Esophagus muscularis mucosa (tissue), 4 donors: ENCODE measurements at regions not wholly inside any gene's neighbourhood (a gene's known extent, or its start where the extent isn't known, plus 50 kb on each side); places are given as distances from the start of the nearest gene placed in this dataset.

Source experiments
- DNase-seq: peaks from one replicate; pipeline ENCODE4 v3.0.0-alpha.2; 2017; ENCODE audit errors: extremely low spot score
- H3K27ac ChIP-seq, 4 donors: fragments of 200-600 bp; sonication (generic); replicated peaks in 1 of 4; 1 replicate in 3 of 4; 2 replicates in 1 of 4; pipeline ENCODE4 v1.5.1; 2016 to 2019; ENCODE audit warnings: mild to moderate bottlenecking in 1 of 4
- H3K27me3 ChIP-seq, 4 donors: fragments of 200-600 bp; sonication (generic); one replicate each; pipeline versions ENCODE4 v1.5.1 to v1.6.0; 2016 to 2019
- H3K36me3 ChIP-seq, 4 donors: fragments of 200-600 bp; sonication (generic); one replicate each; pipeline ENCODE4 v1.5.1; 2016 to 2019
- H3K4me1 ChIP-seq, 4 donors: fragments of 200-600 bp; sonication (generic); one replicate each; pipeline ENCODE4 v1.5.1; 2016 to 2019
- H3K4me3 ChIP-seq, 4 donors: fragments of 200-600 bp; sonication (generic); 1 replicate in 2 of 4; 2 replicates in 2 of 4; pipeline ENCODE4 v1.5.1; 2016 to 2019; ENCODE audit warnings: mild to moderate bottlenecking in 4 of 4, moderate library complexity in 1 of 4
- H3K9me3 ChIP-seq, 4 donors: fragments of 200-600 bp; sonication (generic); 1 replicate in 3 of 4; 2 replicates in 1 of 4; pipeline ENCODE4 v1.5.1; 2016 to 2019
- EP300 ChIP-seq: sonication (generic); formaldehyde crosslinking; IDR thresholded peaks from one replicate; pipeline ENCODE4 v1.6.1; 2017; ENCODE audit warnings: antibody characterized with exemption
- POLR2A ChIP-seq: fragments of 450-650 bp; IDR thresholded peaks from one replicate; pipeline ENCODE4 v1.6.1; 2017; ENCODE audit warnings: antibody characterized with exemption, moderate library complexity, mild to moderate bottlenecking, low read depth
- POLR2AphosphoS5 ChIP-seq, 2 donors: sonication (generic); formaldehyde crosslinking; IDR thresholded peaks; one replicate each; pipeline ENCODE4 v1.6.1; 2017; ENCODE audit warnings: antibody characterized with exemption in 2 of 2
- WGBS: methylation state at CpG from one replicate; pipeline ENCODE4 v1.1.5; 2018; 5-methylcytosine and 5-hydroxymethylcytosine counted together
- intact Hi-C: fragments of 100-400 bp; cut with DNase I; formaldehyde crosslinking; loops from one replicate; pipeline ENCODE4 v1.15.1; 2023
- TF ChIP-seq, protein P1 (sequence below), 3 experiments: fragments of 200-600 bp in 2 of 3; fragments of 450-650 bp in 1 of 3; sonication (generic) in 2 of 3; IDR thresholded peaks; one replicate each; pipeline ENCODE4 v1.5.1; 2017 to 2019; ENCODE audit warnings: antibody characterized with exemption in 3 of 3, mild to moderate bottlenecking in 2 of 3, moderate library complexity in 1 of 3

DNA sequence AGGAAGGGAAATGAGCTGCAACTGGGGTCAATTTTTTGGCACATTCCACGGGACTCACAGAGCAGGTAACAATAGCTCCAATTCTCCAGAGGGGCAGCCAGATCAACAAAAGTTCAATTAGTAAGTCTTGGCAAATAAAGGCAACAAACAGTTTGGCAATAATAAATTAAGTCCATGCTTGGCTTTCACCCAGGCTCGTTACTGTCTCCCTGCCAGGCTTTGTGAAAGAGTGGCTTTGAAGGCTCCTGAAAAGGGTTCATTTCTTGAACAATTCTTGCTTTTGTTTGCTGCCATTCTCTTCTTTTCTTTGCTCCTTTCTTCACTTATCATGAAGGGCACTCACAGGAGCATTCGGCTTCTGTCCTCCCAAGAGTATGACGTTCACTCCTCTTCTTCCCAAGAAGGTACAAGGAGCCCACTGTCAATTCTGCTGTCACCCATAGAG, 123.3 kb downstream of the APIP start:
- peaks cover 0 to 11% (median 2%) of the 10 kb centered on the region in 4 donors for H3K4me1 ChIP-seq
- no peaks in the 10 kb centered on the region for H3K36me3 ChIP-seq
- H3K27me3 ChIP-seq: no peaks in the 10 kb centered on the region
- WGBS: 43% methylated on average over 4 of the region's 4 CpGs
- intact Hi-C loops: no loop called here
- H3K4me3 ChIP-seq: no peak overlapping the region
- no peaks in the 10 kb centered on the region for H3K9me3 ChIP-seq
- no peak for DNase-seq
- H3K27ac ChIP-seq: no peak overlapping the region
- no peak for TF ChIP-seq EP300
- TF ChIP-seq POLR2AphosphoS5 (IDR thresholded peaks at IDR 0.05): no peak
- no peak for TF ChIP-seq POLR2A
- TF ChIP-seq, protein P1, sequence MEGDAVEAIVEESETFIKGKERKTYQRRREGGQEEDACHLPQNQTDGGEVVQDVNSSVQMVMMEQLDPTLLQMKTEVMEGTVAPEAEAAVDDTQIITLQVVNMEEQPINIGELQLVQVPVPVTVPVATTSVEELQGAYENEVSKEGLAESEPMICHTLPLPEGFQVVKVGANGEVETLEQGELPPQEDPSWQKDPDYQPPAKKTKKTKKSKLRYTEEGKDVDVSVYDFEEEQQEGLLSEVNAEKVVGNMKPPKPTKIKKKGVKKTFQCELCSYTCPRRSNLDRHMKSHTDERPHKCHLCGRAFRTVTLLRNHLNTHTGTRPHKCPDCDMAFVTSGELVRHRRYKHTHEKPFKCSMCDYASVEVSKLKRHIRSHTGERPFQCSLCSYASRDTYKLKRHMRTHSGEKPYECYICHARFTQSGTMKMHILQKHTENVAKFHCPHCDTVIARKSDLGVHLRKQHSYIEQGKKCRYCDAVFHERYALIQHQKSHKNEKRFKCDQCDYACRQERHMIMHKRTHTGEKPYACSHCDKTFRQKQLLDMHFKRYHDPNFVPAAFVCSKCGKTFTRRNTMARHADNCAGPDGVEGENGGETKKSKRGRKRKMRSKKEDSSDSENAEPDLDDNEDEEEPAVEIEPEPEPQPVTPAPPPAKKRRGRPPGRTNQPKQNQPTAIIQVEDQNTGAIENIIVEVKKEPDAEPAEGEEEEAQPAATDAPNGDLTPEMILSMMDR (IDR thresholded peaks at IDR 0.05): no peak

DNA sequence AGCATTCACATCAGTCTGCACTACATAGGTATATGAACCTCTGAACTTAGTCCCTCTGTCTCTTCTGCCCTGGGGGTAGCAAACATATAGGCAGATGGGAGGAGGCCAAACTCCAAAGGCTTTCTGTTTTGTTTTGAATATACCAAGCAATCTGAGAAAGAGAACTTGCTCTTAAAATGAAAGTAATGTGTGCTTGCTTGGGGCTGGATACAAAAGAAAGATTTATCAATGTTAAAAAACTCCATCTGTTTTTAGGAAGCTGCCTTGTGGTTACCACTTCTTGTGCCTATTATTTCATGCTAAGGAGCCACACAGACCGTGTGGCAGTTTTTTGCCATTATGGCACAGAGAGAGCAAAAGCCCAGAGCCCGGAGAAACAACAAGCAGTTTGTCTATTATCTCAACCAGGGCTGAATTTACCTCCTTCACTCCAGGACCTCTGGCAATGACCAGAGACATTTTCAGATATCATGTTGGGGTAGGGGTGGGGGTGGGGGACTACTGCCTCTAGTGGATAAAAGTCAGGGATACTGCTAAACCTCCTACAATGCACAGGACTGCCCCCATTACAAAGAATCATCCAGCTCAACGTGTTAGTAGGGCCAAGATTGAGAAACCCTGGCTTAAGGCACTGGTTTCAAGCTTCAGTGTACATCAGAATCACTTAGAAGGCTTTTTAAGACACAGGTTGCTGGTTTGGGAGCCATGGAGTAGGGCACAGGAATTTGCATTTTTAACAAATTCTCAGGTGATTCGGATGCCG, 124.2 kb downstream of the APIP start:
- intact Hi-C loops: no loop called here
- H3K27me3 ChIP-seq: no peaks in the 10 kb centered on the region
- DNase-seq: no peak
- no peaks in the 10 kb centered on the region for H3K9me3 ChIP-seq
- no peak overlapping the region for H3K4me3 ChIP-seq
- H3K36me3 ChIP-seq: no peaks in the 10 kb centered on the region
- peaks cover 0 to 11% (median 2%) of the 10 kb centered on the region in 4 donors for H3K4me1 ChIP-seq
- TF ChIP-seq, protein P1 (IDR thresholded peaks at IDR 0.05): no peak
- TF ChIP-seq EP300 (no peak), POLR2AphosphoS5 (IDR thresholded peaks at IDR 0.05) (no peak), POLR2A (no peak)
- H3K27ac ChIP-seq: no peak overlapping the region
- 78% methylated on average over 5 of the region's 5 CpGs for WGBS

DNA sequence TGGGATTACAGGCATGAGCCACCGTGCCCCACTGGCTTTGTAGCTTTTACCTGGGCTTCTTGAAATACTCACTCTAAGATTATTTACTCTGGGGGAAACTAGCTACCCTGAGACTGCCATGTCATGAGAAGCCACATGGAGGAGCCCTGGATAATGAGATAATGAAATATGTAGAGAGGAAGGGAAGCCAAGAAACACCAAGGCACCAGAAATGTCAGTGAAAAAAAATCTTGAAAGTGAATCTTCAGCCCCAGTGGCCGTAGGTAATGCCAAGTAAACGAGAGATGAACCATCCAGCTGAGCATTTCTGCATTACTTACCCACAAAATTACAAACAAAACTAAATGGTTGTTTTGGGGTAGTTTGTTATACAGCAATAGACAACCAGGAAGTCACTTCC, 125.6 kb downstream of the APIP start:
- Histone ChIP-seq H3K4me3 (no peak overlapping the region), H3K36me3 (no peaks in the 10 kb centered on the region), H3K4me1 (peaks cover 0 to 11% (median 2%) of the 10 kb centered on the region in 4 donors), H3K27ac (no peak overlapping the region), H3K9me3 (no peaks in the 10 kb centered on the region), H3K27me3 (no peaks in the 10 kb centered on the region)
- TF ChIP-seq POLR2AphosphoS5 (IDR thresholded peaks at IDR 0.05) (no peak), POLR2A (no peak), EP300 (no peak)
- TF ChIP-seq, protein P1 (IDR thresholded peaks at IDR 0.05): no peak
- intact Hi-C loops: no loop called here
- whole genome bisulfite sequencing: 91% methylated on average over 3 of the region's 3 CpGs
- DNase-seq: no peak

DNA sequence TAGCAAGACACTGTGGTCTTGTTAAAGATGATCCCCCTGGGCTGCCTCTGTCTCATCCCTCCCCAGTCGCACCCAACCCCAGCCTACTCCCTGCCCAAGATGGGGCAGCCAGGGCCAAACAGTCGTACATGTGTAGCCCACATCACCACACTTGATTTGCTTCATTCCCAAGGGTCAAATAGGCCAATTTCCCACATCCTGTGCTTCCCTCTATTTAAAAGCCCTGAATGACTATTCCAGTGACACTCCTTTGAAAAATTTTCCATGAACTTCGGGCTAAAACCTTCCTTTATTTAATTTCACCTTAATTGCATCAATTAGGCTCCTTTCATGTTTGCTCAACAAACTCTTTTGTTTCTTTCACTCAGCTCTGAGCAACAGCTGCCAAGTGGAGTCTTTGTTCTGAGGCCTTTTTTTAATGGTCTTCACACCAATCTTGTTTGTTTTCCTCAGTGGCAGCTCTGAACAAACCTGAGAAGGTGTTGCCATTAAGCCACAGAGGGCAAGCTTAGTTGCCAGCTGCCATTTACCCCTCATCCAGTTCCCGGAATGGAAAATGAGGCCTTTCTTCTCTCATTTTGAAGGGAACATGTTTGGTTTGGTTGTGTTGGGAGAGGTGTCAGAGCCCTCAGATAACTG, 126.9 kb downstream of the APIP start:
- H3K36me3 ChIP-seq: no peaks in the 10 kb centered on the region
- peaks cover 0 to 11% (median 2%) of the 10 kb centered on the region in 4 donors for H3K4me1 ChIP-seq
- TF ChIP-seq POLR2AphosphoS5 (IDR thresholded peaks at IDR 0.05) (no peak), EP300 (no peak), POLR2A (no peak)
- TF ChIP-seq, protein P1 (IDR thresholded peaks at IDR 0.05): no peak
- WGBS: 83% methylated on average over 4 of the region's 4 CpGs
- H3K27ac ChIP-seq: no peak overlapping the region
- H3K4me3 ChIP-seq: no peak overlapping the region
- no peaks in the 10 kb centered on the region for H3K27me3 ChIP-seq
- no peak for DNase-seq
- H3K9me3 ChIP-seq: no peaks in the 10 kb centered on the region
- intact Hi-C loops: no loop called here
